Superior temporal gyrus (tissue), 1 donor: ENCODE measurements at regions not wholly inside any gene's neighbourhood (a gene's known extent, or its start where the extent isn't known, plus 50 kb on each side); places are given as distances from the start of the nearest gene placed in this dataset.

ENCODE experiments used
- DNase-seq: peaks from one replicate; pipeline ENCODE4 v3.0.0-alpha.2; 2016; ENCODE audit errors: extremely low spot score

DNA sequence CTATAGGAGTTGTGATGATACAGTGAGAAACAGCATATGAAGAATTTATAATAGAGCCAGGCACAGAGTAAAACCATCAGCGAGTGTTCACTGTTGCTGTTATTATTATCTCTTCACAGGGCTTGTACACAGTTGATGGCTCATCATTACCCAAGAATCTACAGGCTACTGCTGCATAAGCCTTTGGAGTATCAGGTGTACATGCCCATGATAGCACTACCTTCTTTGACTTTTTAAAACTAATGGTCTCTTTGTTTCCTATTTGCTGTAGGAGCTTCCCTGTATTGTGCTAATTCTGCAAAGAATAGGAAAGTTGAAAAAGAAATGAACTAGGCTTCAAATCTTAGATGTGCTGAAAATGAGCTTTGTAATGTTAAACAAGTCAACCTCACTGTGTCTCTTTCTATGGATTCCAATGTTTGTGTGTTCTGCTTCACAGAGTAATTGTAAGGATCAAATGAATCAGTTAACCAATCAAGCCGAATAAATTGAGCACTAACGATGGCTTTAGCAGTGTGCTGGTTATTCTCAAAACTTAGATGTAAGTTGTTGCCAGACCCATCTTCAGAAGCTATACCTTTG lies 138.8 kb downstream of the TUSC7 start:
- DNase-seq = no peak

GRCh38 chr3:116849261-116849688 lies 139.7 kb downstream of the TUSC7 start:
- no peak for DNase-seq

- DNase-seq = no peak
Measured at GRCh38 chr3:116852803-116853202, 143.2 kb downstream of the TUSC7 start.

GRCh38 chr3:116863270-116863770 lies 153.7 kb downstream of the TUSC7 start:
- no peak for DNase-seq

DNA sequence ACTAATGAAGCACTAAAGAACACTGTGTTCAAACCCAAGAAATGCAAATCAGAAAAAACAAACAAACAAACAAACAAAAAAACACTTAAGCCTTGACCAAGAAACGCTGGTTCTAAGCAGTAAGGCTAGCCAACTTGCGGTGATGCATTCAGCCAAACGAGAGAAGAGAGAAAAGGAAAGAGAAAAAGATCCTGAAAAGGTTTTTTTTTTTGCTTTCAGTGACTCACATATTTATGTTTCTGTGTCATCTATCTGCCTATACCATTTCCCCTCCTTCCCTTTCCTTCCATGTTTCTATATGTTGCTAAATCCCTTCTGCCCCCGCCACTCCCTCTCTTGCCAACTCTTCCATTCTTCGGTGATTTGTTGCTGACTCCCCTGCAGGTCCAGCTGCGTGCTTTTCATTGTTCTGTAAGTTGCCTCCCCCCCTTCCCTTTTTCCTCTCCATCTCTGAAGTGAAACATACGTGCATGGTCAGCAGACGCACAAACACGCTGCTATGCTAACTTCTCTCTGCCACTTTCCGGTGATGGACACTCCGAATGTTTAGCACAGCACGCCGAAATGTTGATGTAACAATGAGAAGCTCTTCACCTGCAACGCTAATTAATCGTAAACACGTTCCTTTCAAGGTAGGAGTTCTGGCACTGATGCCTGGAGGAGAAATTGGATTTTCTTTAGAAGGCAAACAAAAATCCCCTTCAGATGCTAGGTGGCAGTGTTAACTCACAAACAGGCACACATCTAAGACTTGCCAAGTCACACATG lies 154.4 kb downstream of the TUSC7 start:
- peak; percentile 87 for DNase-seq

GRCh38 chr3:116864590-116864927 lies 155.0 kb downstream of the TUSC7 start:
- no peak for DNase-seq

- DNase-seq = no peak
Measured at GRCh38 chr3:116870379-116870778, 160.8 kb downstream of the TUSC7 start.

DNA sequence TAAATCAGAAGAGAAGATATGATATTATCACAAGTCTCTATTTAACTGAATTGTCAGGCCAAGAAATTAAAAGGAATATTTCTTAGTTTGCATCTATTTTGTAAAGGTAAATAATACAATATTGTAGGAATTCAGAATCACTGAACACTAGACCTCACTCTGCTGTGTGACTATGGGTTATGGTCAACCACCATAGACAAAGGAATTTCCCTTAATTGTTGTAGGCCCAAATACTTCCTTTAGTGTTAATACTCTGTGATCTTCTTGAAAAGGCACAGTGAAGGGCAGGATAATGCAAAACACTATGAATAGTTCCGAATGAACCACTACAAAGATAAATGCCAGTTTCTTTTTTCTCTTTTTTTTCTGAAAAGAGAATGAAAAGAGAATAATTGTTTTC lies 162.3 kb downstream of the TUSC7 start:
- DNase-seq = no peak

GRCh38 chr3:116872688-116873087 lies 163.1 kb downstream of the TUSC7 start:
- no peak for DNase-seq

DNA sequence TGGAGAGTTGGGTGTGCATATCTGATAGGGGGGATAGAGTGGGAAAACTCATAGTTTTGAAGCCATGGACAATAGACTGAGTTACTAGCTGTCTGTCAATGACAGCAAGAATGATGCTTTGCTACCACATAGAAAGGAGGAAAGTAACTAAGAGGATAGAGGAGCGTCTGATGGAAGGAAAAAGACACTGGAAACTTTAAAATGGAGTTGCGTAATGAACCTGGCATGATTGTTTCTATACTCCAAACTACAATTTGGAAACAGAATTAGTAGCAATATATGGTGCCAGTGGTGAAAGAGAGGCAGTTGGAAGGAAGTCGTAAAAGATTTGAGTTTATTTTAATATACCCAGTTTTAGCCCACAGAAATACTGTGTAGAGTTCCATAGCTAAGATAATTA lies 163.6 kb downstream of the TUSC7 start:
- DNase-seq = no peak

GRCh38 chr3:116877968-116878367 lies 168.4 kb downstream of the TUSC7 start:
- no peak for DNase-seq

GRCh38 chr3:116886202-116886893 lies 176.8 kb downstream of the TUSC7 start:
- DNase-seq = no peak

- no peak for DNase-seq
Measured at GRCh38 chr3:116896116-116896515, 186.5 kb downstream of the TUSC7 start.

GRCh38 chr3:116897382-116897781 lies 187.8 kb downstream of the TUSC7 start:
- no peak for DNase-seq

DNA sequence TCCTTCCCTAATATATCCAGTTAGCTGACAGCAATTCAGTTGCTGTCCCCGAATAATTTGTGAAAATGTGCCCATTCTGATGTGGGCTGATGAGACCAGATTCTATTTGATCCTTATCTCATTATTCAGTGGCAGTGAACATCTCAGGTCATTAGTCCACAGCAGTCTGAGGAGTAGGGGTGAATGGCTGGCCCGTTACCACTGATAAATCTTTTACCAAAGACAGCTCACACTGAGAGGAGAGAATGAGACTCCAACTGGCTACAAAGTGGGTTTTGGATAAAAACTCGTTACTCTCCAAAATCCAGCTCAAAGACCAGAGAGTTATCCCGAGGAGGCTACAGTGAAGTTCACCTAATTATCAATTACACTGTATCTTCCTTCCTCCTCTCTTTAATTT lies 189.7 kb downstream of the TUSC7 start:
- DNase-seq = no peak

GRCh38 chr3:116905334-116905733 lies 195.8 kb downstream of the TUSC7 start:
- no peak for DNase-seq

GRCh38 chr3:116905794-116906193 lies 196.2 kb downstream of the TUSC7 start:
- DNase-seq = no peak

DNA sequence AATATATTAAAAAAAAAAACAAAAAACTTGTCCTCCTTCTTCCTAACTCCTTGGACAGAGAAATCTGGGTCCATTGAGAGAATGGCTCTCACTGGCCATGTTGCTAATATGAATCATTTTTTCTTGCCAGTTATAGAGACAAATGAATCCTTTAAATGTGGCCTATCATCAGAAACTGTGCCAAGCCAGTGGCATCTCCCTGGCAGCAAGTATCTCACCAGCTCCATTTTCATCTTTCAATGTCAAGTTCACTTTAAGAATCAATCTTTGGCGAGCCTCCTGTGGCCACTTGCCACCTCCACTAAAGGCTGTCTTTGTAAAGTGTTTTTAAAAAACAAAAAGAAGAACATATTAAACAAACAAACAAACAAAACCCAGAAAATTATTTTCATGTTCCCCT lies 202.5 kb downstream of the TUSC7 start:
- no peak for DNase-seq

- no peak for DNase-seq
Measured at GRCh38 chr3:116914004-116914403, 204.4 kb downstream of the TUSC7 start.

DNA sequence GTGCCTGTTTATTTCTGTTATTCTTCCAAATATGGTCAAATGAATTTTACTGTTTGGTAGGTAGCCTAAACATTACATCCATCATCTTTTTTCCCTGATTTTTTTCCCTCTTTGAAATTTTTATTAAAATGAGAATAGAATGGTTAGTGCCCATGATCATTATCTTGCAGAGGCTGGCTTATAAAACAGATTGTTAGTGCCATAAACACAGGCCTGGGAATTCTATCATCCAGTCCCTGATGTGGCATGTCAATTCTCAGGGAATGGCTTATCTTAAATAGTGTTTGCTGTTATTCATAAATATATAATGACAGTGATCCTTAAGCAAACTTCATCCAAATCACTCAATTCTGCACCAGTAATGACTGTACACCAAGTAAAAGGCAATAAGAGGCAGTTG lies 207.3 kb downstream of the TUSC7 start:
- no peak for DNase-seq

DNA sequence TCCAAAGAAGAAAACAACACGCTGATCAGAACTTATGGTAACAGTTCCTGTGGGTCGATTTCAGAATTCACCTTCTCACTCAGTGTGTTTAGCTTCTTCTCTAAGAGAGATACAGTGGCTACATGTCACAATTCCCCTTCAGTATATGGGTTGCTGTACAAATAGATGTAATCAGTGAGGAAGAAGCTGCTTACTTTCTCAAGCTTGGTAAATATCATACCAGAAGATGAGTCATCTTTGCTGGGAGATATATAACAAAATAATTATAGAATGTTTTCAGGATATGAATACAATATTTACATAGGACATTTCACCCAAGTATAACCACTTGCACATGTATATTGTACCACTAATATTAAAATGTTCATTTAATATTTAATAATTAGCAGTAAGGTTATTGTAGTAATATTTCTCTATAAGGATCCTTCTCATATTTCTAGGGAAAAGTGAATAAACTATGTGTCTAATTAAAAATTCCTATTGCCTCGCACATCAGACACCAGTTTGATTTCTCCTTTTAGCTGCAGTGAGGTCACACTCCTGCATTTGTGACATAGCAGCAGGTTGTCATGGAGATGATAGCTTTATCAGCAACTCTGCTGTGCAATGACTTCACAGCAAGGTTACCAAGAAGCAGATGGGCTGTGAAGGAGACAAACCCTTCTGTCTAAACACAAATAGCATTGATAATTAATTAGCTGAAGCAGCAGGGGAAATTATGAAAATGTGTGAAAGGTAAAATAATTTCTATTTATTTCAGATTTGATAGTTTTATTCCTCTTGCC lies 211.4 kb downstream of the TUSC7 start:
- no peak for DNase-seq

DNA sequence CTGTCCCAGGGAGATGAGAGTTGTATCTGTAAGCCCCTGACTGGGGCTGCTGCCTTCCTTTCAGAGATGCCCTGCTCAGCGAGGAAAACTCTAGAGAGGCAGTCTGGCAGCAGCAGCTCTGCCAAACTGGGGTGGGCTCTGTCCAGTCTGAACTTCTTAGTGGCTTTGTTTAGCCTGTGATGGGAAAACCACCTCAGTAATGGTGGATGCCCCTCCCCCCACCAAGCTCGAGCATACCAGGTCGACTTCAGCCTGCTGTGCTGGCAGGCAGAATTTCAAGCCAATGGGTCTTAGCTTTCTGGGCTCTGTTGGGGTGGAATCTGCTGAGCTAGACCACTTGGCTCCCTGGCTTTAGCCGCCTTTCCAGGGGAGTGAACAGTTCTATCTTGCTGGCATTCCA lies 218.3 kb downstream of the TUSC7 start:
- DNase-seq = no peak
